Fibroblast of mammary gland (primary cell): ENCODE measurements at regions not wholly inside any gene's neighbourhood (a gene's known extent, or its start where the extent isn't known, plus 50 kb on each side); places are given as distances from the start of the nearest gene placed in this dataset.

Experiments used
- DNase-seq: peaks from one replicate; pipeline ENCODE4 v3.0.0-alpha.2; 2010; ENCODE audit warnings: low read depth
- H3K4me3 ChIP-seq: 2 replicates; pipeline ENCODE4 v1.5.1; 2011; ENCODE audit warnings: low read depth, mild to moderate bottlenecking, low read length, moderate library complexity; ENCODE audit not compliant: control insufficient read depth
- TF ChIP-seq, protein P1 (sequence below): conservative IDR thresholded peaks from 2 replicates; pipeline ENCODE4 v1.5.1; 2011; ENCODE audit warnings: low read depth, low read length, inconsistent platforms; ENCODE audit not compliant: control insufficient read depth, insufficient read depth

DNA sequence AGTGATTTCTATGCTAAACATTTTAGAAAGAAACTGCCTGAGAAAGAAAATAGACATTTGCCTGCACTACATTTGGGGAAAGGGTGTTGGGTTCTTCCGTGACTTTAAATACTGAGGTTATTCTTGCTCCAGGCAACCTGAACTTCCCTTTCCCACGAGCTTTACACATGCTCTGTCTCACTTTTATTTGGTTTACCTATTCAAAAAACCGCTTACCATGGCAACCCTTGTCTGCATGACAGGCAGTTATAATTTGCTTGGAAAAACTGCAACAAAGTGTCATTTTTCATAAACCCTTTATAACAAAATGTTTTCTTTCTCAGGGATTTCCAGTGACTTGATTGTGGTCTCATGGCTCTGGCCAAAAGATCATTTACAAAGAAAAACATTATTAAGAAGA lies 416.3 kb upstream of the MEIS2 start:
- no peak overlapping the region for H3K4me3 ChIP-seq
- TF ChIP-seq, protein P1, sequence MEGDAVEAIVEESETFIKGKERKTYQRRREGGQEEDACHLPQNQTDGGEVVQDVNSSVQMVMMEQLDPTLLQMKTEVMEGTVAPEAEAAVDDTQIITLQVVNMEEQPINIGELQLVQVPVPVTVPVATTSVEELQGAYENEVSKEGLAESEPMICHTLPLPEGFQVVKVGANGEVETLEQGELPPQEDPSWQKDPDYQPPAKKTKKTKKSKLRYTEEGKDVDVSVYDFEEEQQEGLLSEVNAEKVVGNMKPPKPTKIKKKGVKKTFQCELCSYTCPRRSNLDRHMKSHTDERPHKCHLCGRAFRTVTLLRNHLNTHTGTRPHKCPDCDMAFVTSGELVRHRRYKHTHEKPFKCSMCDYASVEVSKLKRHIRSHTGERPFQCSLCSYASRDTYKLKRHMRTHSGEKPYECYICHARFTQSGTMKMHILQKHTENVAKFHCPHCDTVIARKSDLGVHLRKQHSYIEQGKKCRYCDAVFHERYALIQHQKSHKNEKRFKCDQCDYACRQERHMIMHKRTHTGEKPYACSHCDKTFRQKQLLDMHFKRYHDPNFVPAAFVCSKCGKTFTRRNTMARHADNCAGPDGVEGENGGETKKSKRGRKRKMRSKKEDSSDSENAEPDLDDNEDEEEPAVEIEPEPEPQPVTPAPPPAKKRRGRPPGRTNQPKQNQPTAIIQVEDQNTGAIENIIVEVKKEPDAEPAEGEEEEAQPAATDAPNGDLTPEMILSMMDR = no peak
- no peak for DNase-seq

DNA sequence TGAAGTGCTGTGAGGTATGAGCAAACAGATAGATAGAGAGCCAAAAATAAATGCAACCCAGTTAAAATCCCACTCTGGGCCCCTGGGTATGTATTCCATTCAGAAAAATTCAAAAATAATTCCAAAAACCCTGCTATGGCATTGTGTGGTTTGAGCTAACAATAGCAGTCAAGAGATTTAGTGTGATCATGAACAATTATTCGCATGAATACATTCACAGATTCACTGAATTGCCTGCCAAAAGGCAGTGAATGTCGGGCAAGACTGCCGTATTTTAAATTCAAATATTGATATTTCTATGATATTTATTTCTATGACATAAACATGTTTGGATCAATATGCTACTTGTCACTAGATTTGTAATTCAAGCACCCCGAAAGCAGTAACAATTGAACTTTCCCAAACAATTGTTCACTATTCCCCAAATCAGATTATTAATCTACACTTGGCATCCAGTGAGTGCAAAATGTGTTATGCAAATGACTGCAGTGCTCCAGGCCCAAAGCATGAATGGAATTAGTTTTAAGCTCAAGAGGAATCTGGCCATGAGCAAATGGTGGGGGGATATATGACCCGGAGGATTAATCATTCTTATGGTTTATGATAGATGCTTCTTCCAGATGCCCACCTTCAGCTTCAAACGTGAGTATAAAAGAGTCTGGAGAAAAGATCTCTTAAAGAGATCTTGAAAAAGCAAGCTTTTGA lies 417.0 kb upstream of the MEIS2 start:
- no peak overlapping the region for H3K4me3 ChIP-seq
- TF ChIP-seq, protein P1 = no peak
- no peak for DNase-seq

DNA sequence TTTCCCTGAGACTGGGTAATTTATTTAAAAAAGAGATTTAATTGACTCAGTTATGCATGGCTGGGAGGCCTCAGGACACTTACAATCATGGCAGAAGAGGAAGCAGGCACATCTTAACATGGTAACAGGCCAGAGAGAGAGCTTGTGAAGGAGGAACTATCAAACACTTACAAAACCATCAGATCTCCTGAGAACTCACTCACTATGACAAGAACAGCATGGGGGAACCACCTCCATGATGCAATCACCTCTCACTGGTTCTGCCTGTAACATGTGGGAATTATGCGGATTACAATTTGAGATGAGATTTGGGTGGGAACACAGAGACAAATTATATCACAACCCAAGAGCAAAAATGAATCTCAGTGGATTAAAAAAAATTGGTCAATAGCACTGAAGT lies 416.0 kb upstream of the TMCO5A start:
- no peak overlapping the region for H3K4me3 ChIP-seq
- TF ChIP-seq, protein P1 = no peak
- no peak for DNase-seq

DNA sequence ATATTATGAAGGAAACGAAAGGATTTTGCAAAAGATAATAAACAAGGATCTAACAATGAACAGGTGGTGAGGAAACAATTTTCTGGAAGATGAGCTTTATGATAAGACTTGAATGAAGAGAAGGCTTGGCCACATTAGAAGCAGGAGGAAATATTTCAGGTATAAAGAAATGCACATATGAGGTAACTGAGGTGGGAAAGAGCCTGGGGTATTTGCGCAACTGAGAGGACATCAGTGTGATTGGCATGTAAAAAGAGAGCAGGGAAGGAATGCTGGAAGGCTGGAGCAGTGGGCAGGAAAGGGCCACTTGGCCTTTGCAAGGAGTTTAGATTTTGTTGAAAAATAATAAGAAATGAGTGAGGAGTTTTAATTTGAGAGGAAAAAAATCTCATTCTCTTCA lies 414.4 kb upstream of the TMCO5A start:
- H3K4me3 ChIP-seq = no peak overlapping the region
- no peak for DNase-seq
- TF ChIP-seq, protein P1 = no peak

DNA sequence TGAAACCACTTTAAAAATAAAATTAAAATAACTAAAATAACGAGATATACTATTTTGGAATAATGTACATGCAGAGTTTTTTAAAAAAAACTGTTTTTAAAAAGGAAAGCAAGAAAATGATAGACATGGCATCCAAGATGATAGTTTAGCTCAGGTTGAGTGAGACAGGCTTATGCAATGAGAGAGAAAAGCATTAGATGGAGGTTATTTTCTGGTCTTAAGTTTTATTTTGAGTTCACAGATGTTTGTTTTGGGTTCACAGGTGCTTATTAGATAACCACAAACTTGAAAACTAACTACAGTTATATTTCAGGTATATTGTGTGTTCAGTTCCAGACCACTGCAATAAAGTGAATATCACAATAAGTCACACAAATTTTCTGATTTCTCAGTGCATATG lies 413.6 kb upstream of the TMCO5A start:
- no peak for DNase-seq
- TF ChIP-seq, protein P1 = no peak
- no peak overlapping the region for H3K4me3 ChIP-seq

DNA sequence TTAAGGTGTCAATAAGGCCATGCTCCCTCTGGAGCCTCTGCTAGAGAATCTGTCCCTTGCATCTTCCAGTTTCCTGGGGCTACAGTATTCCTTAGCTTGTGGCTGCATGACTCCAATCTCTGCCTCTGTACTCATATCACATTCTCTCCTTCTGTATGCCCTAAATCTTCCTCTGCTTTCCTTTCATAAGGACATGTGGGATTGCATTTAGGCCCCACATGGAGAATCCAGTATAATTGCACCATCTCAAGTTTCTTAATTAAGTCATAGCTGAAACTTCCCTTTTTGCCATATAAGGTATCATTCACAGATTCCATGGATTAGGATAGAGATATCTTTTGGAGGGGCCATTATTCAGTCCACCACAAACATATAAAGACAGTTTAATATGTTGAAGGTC lies 409.8 kb upstream of the TMCO5A start:
- TF ChIP-seq, protein P1 = no peak
- H3K4me3 ChIP-seq = no peak overlapping the region
- no peak for DNase-seq

DNA sequence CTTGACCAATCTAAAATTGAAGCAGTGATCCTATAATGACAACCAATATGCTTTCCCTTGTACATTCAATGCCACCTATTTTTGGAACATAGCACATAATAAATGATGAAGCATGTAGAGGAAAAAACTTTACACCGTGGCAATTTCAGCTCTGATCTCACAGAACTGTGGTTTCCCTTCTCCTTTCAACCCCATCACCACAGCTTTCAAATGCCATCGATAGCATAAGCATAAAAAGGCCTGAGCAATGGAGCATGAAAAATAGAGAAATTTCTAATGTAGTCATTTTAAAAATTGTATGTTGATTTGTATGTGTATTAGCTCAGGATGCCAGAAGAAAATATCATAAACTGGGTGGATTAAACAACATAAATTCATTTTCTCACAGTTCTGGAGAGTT lies 406.0 kb upstream of the TMCO5A start:
- TF ChIP-seq, protein P1 = no peak
- H3K4me3 ChIP-seq = no peak overlapping the region
- no peak for DNase-seq
